K562 (cell line): ENCODE measurements at regions not wholly inside any gene's neighbourhood (a gene's known extent, or its start where the extent isn't known, plus 50 kb on each side); places are given as distances from the start of the nearest gene placed in this dataset.

Source experiments
- C11orf30 ChIP-seq: fragments of 450-650 bp; IDR thresholded peaks from 2 replicates; pipeline ENCODE4 v1.6.1; 2016; ENCODE audit warnings: low read depth, mild to moderate bottlenecking
- DIDO1 ChIP-seq: fragments of 450-650 bp; IDR thresholded peaks from 2 replicates; pipeline ENCODE4 v1.6.1; 2016; ENCODE audit warnings: low read depth, missing biosample characterization, missing genetic modification characterization
- E2F3 ChIP-seq: fragments of 250-450 bp; sonication (Bioruptor Pico); IDR thresholded peaks from 2 replicates; pipeline ENCODE4 v1.4.0; 2020; ENCODE audit warnings: mild to moderate bottlenecking
- FOSL1 ChIP-seq: fragments of 200-800 bp; sonication (Bioruptor generic); conservative IDR thresholded peaks from 2 replicates; pipeline ENCODE4 v1.6.1; 2016; ENCODE audit warnings: missing genetic modification characterization, missing compliant biosample characterization
- GATA2 ChIP-seq: sonication (generic); formaldehyde crosslinking; IDR thresholded peaks from 2 replicates; pipeline ENCODE4 v1.4.0; 2020; ENCODE audit warnings: mild to moderate bottlenecking, missing genetic modification reagents
- HDAC6 ChIP-seq: IDR thresholded peaks from 2 replicates; pipeline ENCODE4 v1.6.1; 2012; ENCODE audit warnings: low read depth, mild to moderate bottlenecking, control low read depth, inconsistent platforms, low read length, moderate library complexity
- HEY1 ChIP-seq: fragments of 250-450 bp; sonication (Bioruptor Pico); IDR thresholded peaks from 2 replicates; pipeline ENCODE4 v1.5.0; 2020; ENCODE audit warnings: mild to moderate bottlenecking, moderate library complexity, borderline replicate concordance
- HNRNPH1 ChIP-seq: fragments of 200-400 bp; formaldehyde crosslinking; optimal IDR thresholded peaks from 2 replicates; pipeline ENCODE3; 2017; ENCODE audit warnings: low read depth, mild to moderate bottlenecking, low read length, moderate library complexity
- KLF16 ChIP-seq: IDR thresholded peaks from 2 replicates; pipeline ENCODE4 v1.6.1; 2016; ENCODE audit warnings: antibody characterized with exemption
- MAFK ChIP-seq: IDR thresholded peaks from 2 replicates; pipeline ENCODE4 v1.6.1; 2011; ENCODE audit warnings: low read length, improper control_type of control experiment
- NFE2 ChIP-seq: IDR thresholded peaks from 2 replicates; pipeline ENCODE4 v1.6.1; 2014; ENCODE audit warnings: antibody characterized with exemption, low read depth
- NR2C2 ChIP-seq, 2 experiments: fragments of 200-800 bp in 1 of 2; sonication (Bioruptor generic) in 1 of 2; sonication (generic) in 1 of 2; formaldehyde crosslinking in 1 of 2; IDR thresholded peaks; 2 replicates each; pipeline versions ENCODE4 v1.6.1 to v1.8.0; 2016 to 2022; ENCODE audit warnings: mild to moderate bottlenecking in 1 of 2, missing compliant biosample characterization in 1 of 2, missing genetic modification characterization in 1 of 2, missing genetic modification reagents in 1 of 2
- NRF1 ChIP-seq, 2 experiments: fragments of 450-650 bp; IDR thresholded peaks in 1 of 2; conservative IDR thresholded peaks in 1 of 2; 2 replicates each; pipeline ENCODE4 v1.6.1; 2014; ENCODE audit warnings: mild to moderate bottlenecking in 2 of 2
- RAD21 ChIP-seq, 2 experiments: fragments of 250-450 bp in 1 of 2; fragments of 450-650 bp in 1 of 2; sonication (Bioruptor Pico) in 1 of 2; formaldehyde crosslinking in 1 of 2; IDR thresholded peaks in 1 of 2; conservative IDR thresholded peaks in 1 of 2; 2 replicates each; pipeline versions ENCODE4 v1.4.0 to v1.8.0; 2020 to 2022; ENCODE audit warnings: mild to moderate bottlenecking in 2 of 2, moderate library complexity in 1 of 2
- SREBF1 ChIP-seq: fragments of 150-350 bp; IDR thresholded peaks from 2 replicates; pipeline ENCODE4 v1.6.1; 2014; ENCODE audit warnings: antibody characterized with exemption, low read depth, low read length, borderline replicate concordance
- TAF1 ChIP-seq: IDR thresholded peaks from 2 replicates; pipeline ENCODE4 v1.6.1; 2011; ENCODE audit warnings: mild to moderate bottlenecking, low read length, moderate library complexity; ENCODE audit not compliant: insufficient read depth, control insufficient read depth, severe bottlenecking; ENCODE audit errors: extremely low read depth
- ZFP36 ChIP-seq: fragments of 150-350 bp; IDR thresholded peaks from 2 replicates; pipeline ENCODE4 v1.6.1; 2018; ENCODE audit warnings: low read length, low read depth; ENCODE audit not compliant: partially characterized antibody
- ZFPM2 ChIP-seq: fragments of 250-450 bp; sonication (Bioruptor Pico); IDR thresholded peaks from 2 replicates; pipeline ENCODE4 v1.5.1; 2022; ENCODE audit warnings: mild to moderate bottlenecking
- ZNF253 ChIP-seq: fragments of 250-450 bp; sonication (Bioruptor Pico); conservative IDR thresholded peaks from 2 replicates; pipeline ENCODE4 v1.6.1; 2021; ENCODE audit warnings: mild to moderate bottlenecking
- TF ChIP-seq, protein P1 (sequence below): fragments of 250-450 bp; sonication (Bioruptor Pico); IDR thresholded peaks from 2 replicates; pipeline ENCODE4 v1.4.0; 2020
- TF ChIP-seq, protein P2 (sequence below): fragments of 250-450 bp; sonication (Bioruptor Pico); IDR thresholded peaks from 2 replicates; pipeline ENCODE4 v1.8.0; 2021; ENCODE audit warnings: mild to moderate bottlenecking, moderate library complexity

DNA sequence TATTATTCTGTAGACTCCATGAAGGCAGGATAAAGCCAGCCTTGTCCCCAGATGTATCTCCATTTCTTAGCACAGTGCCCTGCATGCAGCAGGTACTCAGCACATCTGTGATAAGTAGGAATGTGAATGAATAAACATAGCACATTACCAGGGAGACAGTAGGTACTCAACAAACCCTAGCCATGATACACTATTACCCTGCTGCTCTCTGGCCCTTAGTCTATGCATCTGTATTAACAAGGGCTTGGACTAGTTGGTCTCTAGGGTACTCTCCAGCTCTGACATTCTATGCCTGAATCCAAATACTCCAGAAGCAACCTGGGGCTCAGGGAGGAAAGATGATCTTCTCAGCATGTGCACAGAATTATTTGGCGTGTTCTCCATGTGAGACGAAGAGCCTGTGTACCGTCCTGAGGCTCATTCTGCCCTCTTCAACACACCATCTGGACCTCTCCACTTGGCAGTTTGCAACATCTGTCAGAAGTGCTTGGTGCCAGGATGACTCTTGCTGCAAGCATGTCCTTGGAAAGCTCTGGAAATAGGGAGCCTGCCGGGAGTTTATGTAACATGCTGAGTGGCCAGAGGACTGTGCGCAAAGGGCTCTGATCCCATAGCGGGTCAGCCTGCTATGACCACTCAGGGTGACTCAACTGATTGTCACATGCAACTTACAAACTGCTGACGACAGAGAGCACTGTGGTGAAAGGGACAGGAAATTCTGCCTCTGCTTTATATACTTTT, 228.2 kb upstream of the USP24 start (continued):
- TF ChIP-seq C11orf30 (peak; percentile 53; the same call in 1 of the 2 replicates), ZFPM2 (CRISPR knock-in tag) (no peak), FOSL1 (tag) (peak; percentile 91), SREBF1 (no peak), DIDO1 (tag) (no peak), NR2C2 (CRISPR knock-in tag; IDR thresholded peaks at IDR 0.05) (no peak), NR2C2 (tag; IDR thresholded peaks at IDR 0.05) (peak; percentile 30; the same call in 1 of the 2 replicates), KLF16 (no peak), HEY1 (CRISPR knock-in tag) (no peak), NRF1 (conservative IDR thresholded peaks at IDR 0.05 in 1 of 2, IDR thresholded peaks at IDR 0.05 in 1 of 2) (0 out of 4 replicates have a peak, but pooled peaks of 1 of the 2 experiments have one; percentile 35), MAFK (peak; percentile 30), NFE2 (peak; percentile 50; the same call in 1 of the 2 replicates), E2F3 (no peak), ZFP36 (peak; percentile 22), RAD21 (CRISPR knock-in tag; conservative IDR thresholded peaks at IDR 0.05 in 1 of 2, IDR thresholded peaks at IDR 0.05 in 1 of 2) (peak in 1 of 2 experiments; percentile 48; a peak in 3 of 4 replicates), HNRNPH1 (no peak), HDAC6 (no peak), GATA2 (CRISPR knock-in tag) (no peak), TAF1 (no peak), ZNF253 (CRISPR knock-in tag) (no peak)
- TF ChIP-seq, protein P1, sequence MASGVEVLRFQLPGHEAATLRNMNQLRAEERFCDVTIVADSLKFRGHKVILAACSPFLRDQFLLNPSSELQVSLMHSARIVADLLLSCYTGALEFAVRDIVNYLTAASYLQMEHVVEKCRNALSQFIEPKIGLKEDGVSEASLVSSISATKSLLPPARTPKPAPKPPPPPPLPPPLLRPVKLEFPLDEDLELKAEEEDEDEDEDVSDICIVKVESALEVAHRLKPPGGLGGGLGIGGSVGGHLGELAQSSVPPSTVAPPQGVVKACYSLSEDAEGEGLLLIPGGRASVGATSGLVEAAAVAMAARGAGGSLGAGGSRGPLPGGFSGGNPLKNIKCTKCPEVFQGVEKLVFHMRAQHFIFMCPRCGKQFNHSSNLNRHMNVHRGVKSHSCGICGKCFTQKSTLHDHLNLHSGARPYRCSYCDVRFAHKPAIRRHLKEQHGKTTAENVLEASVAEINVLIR (CRISPR knock-in tag), result 0 out of 2 replicates have a peak, but pooled peaks have one; percentile 19
- TF ChIP-seq, protein P2, sequence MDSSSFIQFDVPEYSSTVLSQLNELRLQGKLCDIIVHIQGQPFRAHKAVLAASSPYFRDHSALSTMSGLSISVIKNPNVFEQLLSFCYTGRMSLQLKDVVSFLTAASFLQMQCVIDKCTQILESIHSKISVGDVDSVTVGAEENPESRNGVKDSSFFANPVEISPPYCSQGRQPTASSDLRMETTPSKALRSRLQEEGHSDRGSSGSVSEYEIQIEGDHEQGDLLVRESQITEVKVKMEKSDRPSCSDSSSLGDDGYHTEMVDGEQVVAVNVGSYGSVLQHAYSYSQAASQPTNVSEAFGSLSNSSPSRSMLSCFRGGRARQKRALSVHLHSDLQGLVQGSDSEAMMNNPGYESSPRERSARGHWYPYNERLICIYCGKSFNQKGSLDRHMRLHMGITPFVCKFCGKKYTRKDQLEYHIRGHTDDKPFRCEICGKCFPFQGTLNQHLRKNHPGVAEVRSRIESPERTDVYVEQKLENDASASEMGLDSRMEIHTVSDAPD (CRISPR knock-in tag), result no peak
